ENCODE measurements at regions not wholly inside any gene's neighbourhood (a gene's known extent, or its start where the extent isn't known, plus 50 kb on each side); places are given as distances from the start of the nearest gene placed in this dataset.

- DNase-seq (ENCODE audit: low spot score) = no peak
Measured at GRCh38 chr15:36265422-36265821, 314.0 kb upstream of the CDIN1 start.

- DNase-seq (ENCODE audit: low spot score) = no peak
Measured at GRCh38 chr15:36271048-36271447, 308.4 kb upstream of the CDIN1 start.

- no peak for DNase-seq (ENCODE audit: low spot score)
Measured at GRCh38 chr15:36275656-36276055, 303.8 kb upstream of the CDIN1 start.

GRCh38 chr15:36278219-36278618, 301.2 kb upstream of the CDIN1 start:
- no peak for DNase-seq (ENCODE audit: low spot score)

- no peak for DNase-seq (ENCODE audit: low spot score)
Measured at GRCh38 chr15:36282821-36283220, 296.6 kb upstream of the CDIN1 start.

- no peak for DNase-seq (ENCODE audit: low spot score)
Measured at GRCh38 chr15:36284911-36285310, 294.5 kb upstream of the CDIN1 start.

- no peak for DNase-seq (ENCODE audit: low spot score)
Measured at GRCh38 chr15:36291501-36291900, 287.9 kb upstream of the CDIN1 start.

GRCh38 chr15:36294359-36294758, 285.1 kb upstream of the CDIN1 start:
- no peak for DNase-seq (ENCODE audit: low spot score)

GRCh38 chr15:36301947-36302346, 277.5 kb upstream of the CDIN1 start:
- no peak for DNase-seq (ENCODE audit: low spot score)

GRCh38 chr15:36313021-36313420, 266.4 kb upstream of the CDIN1 start:
- no peak for DNase-seq (ENCODE audit: low spot score)

GRCh38 chr15:36313736-36314280, 265.6 kb upstream of the CDIN1 start:
- no peak for DNase-seq (ENCODE audit: low spot score)

GRCh38 chr15:36315649-36316048, 263.8 kb upstream of the CDIN1 start:
- DNase-seq (ENCODE audit: low spot score) = no peak

GRCh38 chr15:36323615-36324014, 255.8 kb upstream of the CDIN1 start:
- DNase-seq (ENCODE audit: low spot score) = no peak

- DNase-seq (ENCODE audit: low spot score) = no peak
Measured at GRCh38 chr15:36325206-36325605, 254.2 kb upstream of the CDIN1 start.

GRCh38 chr15:36329592-36329991, 249.8 kb upstream of the CDIN1 start:
- DNase-seq (ENCODE audit: low spot score) = no peak

- DNase-seq (ENCODE audit: low spot score) = no peak
Measured at GRCh38 chr15:36330598-36330997, 248.8 kb upstream of the CDIN1 start.

GRCh38 chr15:36331531-36332275, 247.7 kb upstream of the CDIN1 start:
- DNase-seq (ENCODE audit: low spot score) = no peak

GRCh38 chr15:36332301-36332700, 247.1 kb upstream of the CDIN1 start:
- no peak for DNase-seq (ENCODE audit: low spot score)

GRCh38 chr15:36332896-36333295, 246.5 kb upstream of the CDIN1 start:
- DNase-seq (ENCODE audit: low spot score) = no peak

GRCh38 chr15:36334059-36334458, 245.4 kb upstream of the CDIN1 start:
- no peak for DNase-seq (ENCODE audit: low spot score)

- DNase-seq (ENCODE audit: low spot score) = no peak
Measured at GRCh38 chr15:36335224-36335623, 244.2 kb upstream of the CDIN1 start.

- no peak for DNase-seq (ENCODE audit: low spot score)
Measured at GRCh38 chr15:36335659-36336058, 243.8 kb upstream of the CDIN1 start.

GRCh38 chr15:36344887-36345286, 234.5 kb upstream of the CDIN1 start:
- no peak for DNase-seq (ENCODE audit: low spot score)

GRCh38 chr15:36347272-36347858, 232.1 kb upstream of the CDIN1 start:
- DNase-seq (ENCODE audit: low spot score) = no peak

All from activated CD4-positive, alpha-beta T cell treated with anti-CD3 and anti-CD28 coated beads, Interleukin-2, Interleukin-4, amounts not matched to agents 100 ng/mL and 50 ng/mL, durations not matched to agents 16 hours and 8 hours (primary cell).